ENCODE measurements at regions not wholly inside any gene's neighbourhood (a gene's known extent, or its start where the extent isn't known, plus 50 kb on each side); places are given as distances from the start of the nearest gene placed in this dataset.
"Not testable (repeated sequence)": the region's sequence is repeated elsewhere in the genome, so short reads cannot be mapped to it uniquely, and the experiment has no call there.

- H3K36me3 Mint-ChIP-seq: no peaks in the 10 kb centered on the region
- no peaks in the 10 kb centered on the region for H3K4me1 Mint-ChIP-seq
- no peak overlapping the region for H3K27ac Mint-ChIP-seq
- no peaks in the 10 kb centered on the region for H3K27me3 Mint-ChIP-seq (ENCODE audit: low read depth)
- no peak for TF ChIP-seq CTCF (IDR thresholded peaks at IDR 0.05; ENCODE audit: unreplicated experiment)
- DNase-seq (ENCODE audit: low spot score in 2 of 2, unreplicated experiment in 2 of 2): no peak
- H3K9me3 Mint-ChIP-seq: peaks cover 8% of the 10 kb centered on the region
- no peak overlapping the region for H3K4me3 Mint-ChIP-seq
Measured at GRCh38 chr5:136586196-136586595, 220.9 kb upstream of the TRPC7 start.

- H3K9me3 Mint-ChIP-seq: no peaks in the 10 kb centered on the region
- no peak overlapping the region for H3K4me3 Mint-ChIP-seq
- DNase-seq (ENCODE audit: low spot score in 2 of 2, unreplicated experiment in 2 of 2): no peak
Measured at GRCh38 chr5:136584474-136584873, 219.1 kb upstream of the TRPC7 start.

GRCh38 chr5:136579238-136579637 lies 213.9 kb upstream of the TRPC7 start:
- DNase-seq (ENCODE audit: low spot score in 2 of 2, unreplicated experiment in 2 of 2): no peak
- H3K4me1 Mint-ChIP-seq: no peaks in the 10 kb centered on the region
- no peaks in the 10 kb centered on the region for H3K9me3 Mint-ChIP-seq
- no peak overlapping the region for H3K27ac Mint-ChIP-seq
- TF ChIP-seq CTCF (IDR thresholded peaks at IDR 0.05; ENCODE audit: unreplicated experiment): no peak
- no peak overlapping the region for H3K4me3 Mint-ChIP-seq
- H3K27me3 Mint-ChIP-seq (ENCODE audit: low read depth): no peaks in the 10 kb centered on the region
- no peaks in the 10 kb centered on the region for H3K36me3 Mint-ChIP-seq

More at GRCh38 chr5:136584474-136584873, 219.1 kb upstream of the TRPC7 start:
- no peaks in the 10 kb centered on the region for H3K27me3 Mint-ChIP-seq (ENCODE audit: low read depth)
- H3K36me3 Mint-ChIP-seq: no peaks in the 10 kb centered on the region
- no peaks in the 10 kb centered on the region for H3K4me1 Mint-ChIP-seq
- no peak overlapping the region for H3K27ac Mint-ChIP-seq
- TF ChIP-seq CTCF (IDR thresholded peaks at IDR 0.05; ENCODE audit: unreplicated experiment): no peak

- peaks cover 18% of the 10 kb centered on the region for H3K9me3 Mint-ChIP-seq
- H3K27me3 Mint-ChIP-seq (ENCODE audit: low read depth); H3K4me3 Mint-ChIP-seq; H3K36me3 Mint-ChIP-seq; H3K27ac Mint-ChIP-seq; H3K4me1 Mint-ChIP-seq; DNase-seq (ENCODE audit: low spot score in 2 of 2, unreplicated experiment in 2 of 2): not testable (repeated sequence)
Measured at GRCh38 chr5:136569875-136570274, 204.5 kb upstream of the TRPC7 start.

DNA sequence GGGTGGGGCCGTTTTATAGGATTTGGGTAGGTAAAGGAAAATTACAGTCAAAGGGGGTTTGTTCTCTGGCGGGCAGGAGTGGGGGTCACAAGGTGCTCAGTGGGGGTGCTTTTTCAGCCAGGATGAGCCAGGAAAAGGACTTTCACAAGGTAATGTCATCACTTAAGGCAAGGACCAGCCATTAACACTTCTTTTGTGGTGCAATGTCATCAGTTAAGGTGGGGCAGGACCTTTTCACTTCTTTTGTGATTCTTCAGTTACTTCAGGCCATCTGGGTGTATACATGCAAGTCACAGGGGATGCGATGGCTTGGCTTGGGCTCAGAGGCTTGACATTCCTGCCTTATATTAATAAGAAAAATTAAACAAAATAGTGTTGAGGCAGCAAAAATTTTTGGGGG lies 200.1 kb upstream of the TRPC7 start:
- H3K9me3 Mint-ChIP-seq; H3K27ac Mint-ChIP-seq; H3K27me3 Mint-ChIP-seq (ENCODE audit: low read depth); DNase-seq (ENCODE audit: low spot score in 2 of 2, unreplicated experiment in 2 of 2); H3K36me3 Mint-ChIP-seq; H3K4me3 Mint-ChIP-seq; H3K4me1 Mint-ChIP-seq: not testable (repeated sequence)

GRCh38 chr5:136565050-136565449 lies 199.7 kb upstream of the TRPC7 start:
- not testable (repeated sequence) for H3K36me3 Mint-ChIP-seq; H3K4me3 Mint-ChIP-seq; DNase-seq (ENCODE audit: low spot score in 2 of 2, unreplicated experiment in 2 of 2); H3K27ac Mint-ChIP-seq; H3K9me3 Mint-ChIP-seq; H3K27me3 Mint-ChIP-seq (ENCODE audit: low read depth); H3K4me1 Mint-ChIP-seq

DNA sequence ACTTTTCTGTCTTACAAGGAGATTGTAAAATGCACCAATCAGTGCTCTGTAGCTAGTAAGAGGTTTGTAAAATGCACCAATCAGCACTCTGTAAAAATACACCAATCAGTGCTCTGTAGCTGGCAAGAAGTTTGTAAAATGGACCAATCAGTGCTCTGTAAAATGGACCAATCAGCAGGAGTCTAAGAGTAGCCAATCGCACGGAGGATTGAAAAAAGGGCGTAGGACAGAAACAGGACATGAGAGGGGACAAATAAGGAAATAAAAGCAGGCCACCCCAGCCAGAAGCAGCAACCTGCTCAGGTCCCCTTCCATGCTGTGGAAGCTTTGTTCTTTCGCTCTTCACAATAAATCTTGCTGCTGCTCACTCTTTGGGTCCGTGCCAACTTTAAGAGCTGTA lies 199.1 kb upstream of the TRPC7 start:
- not testable (repeated sequence) for H3K9me3 Mint-ChIP-seq; H3K27me3 Mint-ChIP-seq (ENCODE audit: low read depth); H3K4me3 Mint-ChIP-seq; H3K4me1 Mint-ChIP-seq; H3K27ac Mint-ChIP-seq; DNase-seq (ENCODE audit: low spot score in 2 of 2, unreplicated experiment in 2 of 2); H3K36me3 Mint-ChIP-seq

GRCh38 chr5:136563489-136563888 lies 198.1 kb upstream of the TRPC7 start:
- TF ChIP-seq CTCF (IDR thresholded peaks at IDR 0.05; ENCODE audit: unreplicated experiment): no peak
- H3K27ac Mint-ChIP-seq: no peak overlapping the region
- no peaks in the 10 kb centered on the region for H3K36me3 Mint-ChIP-seq
- H3K27me3 Mint-ChIP-seq (ENCODE audit: low read depth): no peaks in the 10 kb centered on the region
- peaks cover 6% of the 10 kb centered on the region for H3K4me1 Mint-ChIP-seq
- peaks cover 5% of the 10 kb centered on the region for H3K9me3 Mint-ChIP-seq
- DNase-seq (ENCODE audit: low spot score in 2 of 2, unreplicated experiment in 2 of 2): no peak
- no peak overlapping the region for H3K4me3 Mint-ChIP-seq
